ENCODE measurements at regions not wholly inside any gene's neighbourhood (a gene's known extent, or its start where the extent isn't known, plus 50 kb on each side); places are given as distances from the start of the nearest gene placed in this dataset.

GRCh38 chr7:68321776-68322496 is 1276.3 kb upstream of the AUTS2 start:
- no peak for TF ChIP-seq CTCF (IDR thresholded peaks at IDR 0.05; ENCODE audit: insufficient read depth, low read length, severe bottlenecking)
- peak; percentile 12 for DNase-seq (ENCODE audit: low read depth)
- H3K36me3 ChIP-seq (ENCODE audit: control insufficient read depth, insufficient read depth, low read length): no peaks in the 10 kb centered on the region
- no peak overlapping the region for H3K4me3 ChIP-seq (ENCODE audit: low read depth, low read length)
- FAIRE-seq: no peak
- H3K27me3 ChIP-seq (ENCODE audit: control insufficient read depth, insufficient read depth, low read length): no peaks in the 10 kb centered on the region

DNA sequence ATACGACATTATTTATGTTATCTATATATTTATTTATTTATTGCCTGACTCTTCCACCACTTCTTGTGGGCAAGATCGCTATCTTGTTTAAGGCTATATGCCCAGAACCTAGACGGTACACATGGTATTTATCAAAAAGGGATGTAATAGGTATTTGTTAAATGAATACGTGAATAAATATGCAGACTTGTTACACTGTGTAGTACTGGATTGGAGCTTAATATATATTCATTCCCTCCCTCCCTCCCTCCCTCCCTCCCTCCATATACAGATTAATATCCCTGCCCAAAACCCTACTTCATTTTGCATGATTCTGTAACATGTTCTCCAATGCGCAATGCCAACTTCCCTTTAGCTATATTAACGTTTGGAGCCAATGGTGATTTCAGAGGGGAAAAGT is 1273.7 kb upstream of the AUTS2 start:
- no peak for TF ChIP-seq CTCF (IDR thresholded peaks at IDR 0.05; ENCODE audit: insufficient read depth, low read length, severe bottlenecking)
- FAIRE-seq: no peak

DNA sequence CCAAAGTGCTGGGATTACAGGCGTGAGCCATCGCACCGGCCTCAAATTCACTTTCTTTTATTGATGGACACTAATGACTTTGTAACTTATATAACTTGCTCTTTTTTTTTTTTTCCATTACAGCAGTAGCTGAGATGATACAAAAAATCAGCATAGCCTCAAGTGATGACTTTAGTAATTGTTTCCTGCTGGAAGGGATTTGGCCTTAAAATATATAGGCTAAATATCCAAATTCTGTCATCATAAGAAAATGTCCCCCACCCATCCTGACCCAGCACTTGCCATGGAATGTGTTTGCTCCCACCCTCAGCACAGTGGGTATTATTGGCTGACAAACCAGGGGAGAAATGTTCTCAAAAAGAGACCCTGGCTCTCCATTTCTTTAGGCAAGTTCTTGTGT is 1264.1 kb upstream of the AUTS2 start:
- Histone ChIP-seq H3K36me3 (ENCODE audit: control insufficient read depth, insufficient read depth, low read length) (no peaks in the 10 kb centered on the region), H3K4me3 (ENCODE audit: low read depth, low read length) (no peak overlapping the region), H3K27me3 (ENCODE audit: control insufficient read depth, insufficient read depth, low read length) (no peaks in the 10 kb centered on the region)
- no peak for FAIRE-seq
- DNase-seq (ENCODE audit: low read depth): no peak
- TF ChIP-seq CTCF (IDR thresholded peaks at IDR 0.05; ENCODE audit: insufficient read depth, low read length, severe bottlenecking): no peak

More for the DNA sequence above, 1273.7 kb upstream of the AUTS2 start:
- DNase-seq (ENCODE audit: low read depth): no peak
- Histone ChIP-seq H3K27me3 (ENCODE audit: control insufficient read depth, insufficient read depth, low read length) (no peaks in the 10 kb centered on the region), H3K4me3 (ENCODE audit: low read depth, low read length) (no peak overlapping the region), H3K36me3 (ENCODE audit: control insufficient read depth, insufficient read depth, low read length) (no peaks in the 10 kb centered on the region)

DNA sequence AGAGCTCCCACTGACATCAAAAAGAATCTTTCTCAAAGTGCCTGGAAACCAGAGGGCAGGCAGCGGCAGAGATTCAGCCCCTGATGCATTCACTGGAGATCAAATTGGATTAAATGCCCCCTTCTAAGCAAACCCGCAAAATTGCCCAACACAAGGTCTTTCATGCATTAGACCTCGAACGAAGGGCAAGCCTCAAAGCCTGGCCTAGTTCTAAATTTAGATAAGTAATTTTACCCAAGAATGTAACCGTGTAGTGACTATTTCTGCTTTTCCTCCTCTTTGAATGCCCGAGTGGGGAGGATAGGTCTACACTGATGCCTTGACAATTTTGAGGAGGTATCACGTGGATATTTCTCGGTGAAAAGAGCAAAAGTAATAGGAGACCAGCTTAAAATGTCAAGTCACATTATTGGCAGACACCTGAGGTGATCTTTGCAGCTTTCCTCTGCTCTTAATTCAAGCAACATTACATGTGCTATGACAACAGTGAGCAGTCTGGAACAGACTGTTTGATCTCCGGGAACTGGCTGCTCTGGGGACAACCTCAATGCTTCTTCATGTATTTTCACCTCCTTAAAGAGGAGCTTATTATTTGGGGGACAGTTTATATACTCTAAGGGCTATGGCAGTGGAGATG is 1263.5 kb upstream of the AUTS2 start:
- FAIRE-seq: no peak
- H3K4me3 ChIP-seq (ENCODE audit: low read depth, low read length): no peak overlapping the region
- no peak for TF ChIP-seq CTCF (IDR thresholded peaks at IDR 0.05; ENCODE audit: insufficient read depth, low read length, severe bottlenecking)
- DNase-seq (ENCODE audit: low read depth): no peak
- no peaks in the 10 kb centered on the region for H3K36me3 ChIP-seq (ENCODE audit: control insufficient read depth, insufficient read depth, low read length)
- no peaks in the 10 kb centered on the region for H3K27me3 ChIP-seq (ENCODE audit: control insufficient read depth, insufficient read depth, low read length)

- FAIRE-seq (no peak), DNase-seq (ENCODE audit: low read depth) (no peak)
- no peaks in the 10 kb centered on the region for H3K36me3 ChIP-seq (ENCODE audit: control insufficient read depth, insufficient read depth, low read length)
Measured at GRCh38 chr7:68336594-68336993, 1261.7 kb upstream of the AUTS2 start.

More at GRCh38 chr7:68336594-68336993, 1261.7 kb upstream of the AUTS2 start:
- no peak for TF ChIP-seq CTCF (IDR thresholded peaks at IDR 0.05; ENCODE audit: insufficient read depth, low read length, severe bottlenecking)
- Histone ChIP-seq H3K4me3 (ENCODE audit: low read depth, low read length) (no peak overlapping the region), H3K27me3 (ENCODE audit: control insufficient read depth, insufficient read depth, low read length) (no peaks in the 10 kb centered on the region)
